ENCODE measurements at regions not wholly inside any gene's neighbourhood (a gene's known extent, or its start where the extent isn't known, plus 50 kb on each side); places are given as distances from the start of the nearest gene placed in this dataset.

DNA sequence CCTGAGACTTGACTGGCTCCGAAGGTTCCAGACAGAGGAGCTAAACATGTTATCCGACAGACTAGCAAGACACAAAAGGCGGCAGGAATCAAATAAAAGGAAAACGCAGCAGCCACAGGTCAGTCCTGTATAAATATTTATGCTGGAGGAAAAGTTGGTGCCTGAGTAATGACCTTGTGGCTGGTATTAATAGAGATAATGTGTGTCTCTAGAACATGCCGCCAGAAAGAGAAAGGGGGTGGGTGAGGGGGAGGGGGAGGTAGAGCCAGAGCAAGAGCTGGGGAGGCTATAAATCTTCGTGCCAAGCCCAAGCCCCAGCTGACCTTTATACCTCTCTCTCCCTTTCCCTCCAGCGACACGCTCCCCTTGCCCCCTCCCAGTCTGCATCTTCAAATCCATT is 590.4 kb downstream of the MED13L start:
- 59 to 65% methylated on average over 8 of the region's 8 CpGs for WGBS, 2 donors
- TF ChIP-seq, protein P1, sequence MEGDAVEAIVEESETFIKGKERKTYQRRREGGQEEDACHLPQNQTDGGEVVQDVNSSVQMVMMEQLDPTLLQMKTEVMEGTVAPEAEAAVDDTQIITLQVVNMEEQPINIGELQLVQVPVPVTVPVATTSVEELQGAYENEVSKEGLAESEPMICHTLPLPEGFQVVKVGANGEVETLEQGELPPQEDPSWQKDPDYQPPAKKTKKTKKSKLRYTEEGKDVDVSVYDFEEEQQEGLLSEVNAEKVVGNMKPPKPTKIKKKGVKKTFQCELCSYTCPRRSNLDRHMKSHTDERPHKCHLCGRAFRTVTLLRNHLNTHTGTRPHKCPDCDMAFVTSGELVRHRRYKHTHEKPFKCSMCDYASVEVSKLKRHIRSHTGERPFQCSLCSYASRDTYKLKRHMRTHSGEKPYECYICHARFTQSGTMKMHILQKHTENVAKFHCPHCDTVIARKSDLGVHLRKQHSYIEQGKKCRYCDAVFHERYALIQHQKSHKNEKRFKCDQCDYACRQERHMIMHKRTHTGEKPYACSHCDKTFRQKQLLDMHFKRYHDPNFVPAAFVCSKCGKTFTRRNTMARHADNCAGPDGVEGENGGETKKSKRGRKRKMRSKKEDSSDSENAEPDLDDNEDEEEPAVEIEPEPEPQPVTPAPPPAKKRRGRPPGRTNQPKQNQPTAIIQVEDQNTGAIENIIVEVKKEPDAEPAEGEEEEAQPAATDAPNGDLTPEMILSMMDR (IDR thresholded peaks at IDR 0.05) = no peak
- no peak for TF ChIP-seq POLR2A (IDR thresholded peaks at IDR 0.05)
- no peak for DNase-seq (ENCODE audit: low spot score in 2 of 2)
- intact Hi-C loops (cut with DNase I; ENCODE audit: low total_unique reads) = no loop called here
- no peak overlapping the region for H3K4me3 ChIP-seq (ENCODE audit: low read depth, poor library complexity, severe bottlenecking)

DNA sequence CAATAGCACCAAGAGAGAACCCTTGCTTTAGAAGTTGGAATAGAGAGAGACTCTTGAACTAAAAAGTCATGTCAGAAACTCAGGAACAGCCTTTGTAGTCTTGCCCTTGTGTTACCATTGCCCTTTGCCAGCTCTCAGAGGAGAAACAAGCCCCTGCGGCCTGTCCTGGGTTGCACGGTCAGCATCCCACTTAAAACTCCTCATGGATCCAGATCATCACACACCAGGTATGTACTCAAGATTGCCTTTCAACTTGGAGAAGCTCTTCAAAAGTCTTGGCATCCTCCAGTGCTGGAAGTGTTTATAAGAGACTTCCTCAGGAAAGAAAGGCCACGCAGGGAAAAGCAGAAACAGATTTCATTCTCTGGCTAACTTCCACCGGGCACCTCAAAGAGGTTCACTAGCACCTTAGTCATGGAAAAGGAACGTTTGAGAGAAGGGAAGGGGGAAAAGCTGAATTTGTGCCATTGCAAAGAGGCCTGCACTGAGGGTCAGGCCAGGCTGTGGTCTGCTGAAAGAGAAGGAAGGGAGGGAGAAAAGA is 594.2 kb downstream of the MED13L start:
- DNase-seq (ENCODE audit: low spot score in 2 of 2) = no peak
- WGBS, 2 donors = 61 to 65% methylated on average over 5 of the region's 5 CpGs
- intact Hi-C loops (cut with DNase I; ENCODE audit: low total_unique reads) = no loop called here
- no peak for TF ChIP-seq POLR2A (IDR thresholded peaks at IDR 0.05)
- TF ChIP-seq, protein P1 (IDR thresholded peaks at IDR 0.05) = no peak
- no peak overlapping the region for H3K4me3 ChIP-seq (ENCODE audit: low read depth, poor library complexity, severe bottlenecking)

DNA sequence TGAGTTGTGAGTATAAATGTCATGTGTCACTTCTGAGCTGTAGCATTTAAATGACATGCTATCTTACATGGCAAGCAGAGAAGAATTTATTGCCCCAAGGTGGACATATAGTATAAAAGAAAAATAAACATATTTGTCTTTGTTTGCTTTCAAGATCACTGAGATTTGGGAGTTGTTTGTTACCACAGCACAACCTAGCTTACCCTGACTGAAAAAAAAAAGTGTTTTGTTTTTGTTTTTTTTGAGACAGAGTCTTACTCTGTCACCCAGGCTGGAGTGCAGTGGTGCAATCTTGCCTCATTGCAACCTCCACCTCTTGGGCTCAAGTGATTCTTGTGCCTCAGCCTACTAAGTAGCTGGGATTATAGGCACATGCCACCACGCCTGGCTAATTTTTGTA is 596.5 kb downstream of the MED13L start:
- H3K4me3 ChIP-seq (ENCODE audit: low read depth, poor library complexity, severe bottlenecking) = no peak overlapping the region
- intact Hi-C loops (cut with DNase I; ENCODE audit: low total_unique reads) = no loop called here
- TF ChIP-seq, protein P1 (IDR thresholded peaks at IDR 0.05) = no peak
- TF ChIP-seq POLR2A (IDR thresholded peaks at IDR 0.05) = no peak
- 90 to 95% methylated on average over 1 of the region's 1 CpG for WGBS, 2 donors
- no peak for DNase-seq (ENCODE audit: low spot score in 2 of 2)

DNA sequence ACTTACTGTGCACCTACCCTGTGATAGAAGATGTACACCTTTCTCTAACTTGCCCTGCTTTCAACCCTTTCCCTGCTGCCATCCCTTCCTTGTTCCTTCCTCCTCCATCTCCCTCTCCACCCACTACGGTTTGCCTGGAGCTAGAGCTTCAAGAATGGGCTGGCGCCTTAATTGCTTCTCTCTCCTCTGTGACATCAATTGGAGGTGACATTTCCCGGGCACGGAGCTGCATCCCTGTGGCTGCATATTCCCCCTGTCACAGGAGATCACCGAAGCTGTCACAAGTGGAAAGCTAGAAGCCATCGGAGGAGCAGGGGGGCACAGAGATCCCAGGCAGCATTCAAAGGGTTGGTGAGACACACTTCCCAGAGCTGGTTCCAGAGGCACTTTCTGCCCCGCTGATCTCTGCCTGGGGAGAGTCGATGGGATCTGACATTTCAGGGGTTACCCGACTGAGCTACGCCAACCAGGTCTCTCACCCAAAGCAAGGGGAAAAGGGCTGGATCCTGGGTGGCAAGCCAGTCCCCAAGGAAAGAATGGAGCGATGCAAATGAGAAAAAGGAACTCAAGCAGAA is 604.9 kb downstream of the MED13L start:
- intact Hi-C loops (cut with DNase I; ENCODE audit: low total_unique reads) = no loop called here
- no peak overlapping the region for H3K4me3 ChIP-seq (ENCODE audit: low read depth, poor library complexity, severe bottlenecking)
- DNase-seq (ENCODE audit: low spot score in 2 of 2) = no peak
- WGBS, 2 donors = 86 to 87% methylated on average over 11 of the region's 11 CpGs
- TF ChIP-seq, protein P1 (IDR thresholded peaks at IDR 0.05) = no peak
- TF ChIP-seq POLR2A (IDR thresholded peaks at IDR 0.05) = no peak

DNA sequence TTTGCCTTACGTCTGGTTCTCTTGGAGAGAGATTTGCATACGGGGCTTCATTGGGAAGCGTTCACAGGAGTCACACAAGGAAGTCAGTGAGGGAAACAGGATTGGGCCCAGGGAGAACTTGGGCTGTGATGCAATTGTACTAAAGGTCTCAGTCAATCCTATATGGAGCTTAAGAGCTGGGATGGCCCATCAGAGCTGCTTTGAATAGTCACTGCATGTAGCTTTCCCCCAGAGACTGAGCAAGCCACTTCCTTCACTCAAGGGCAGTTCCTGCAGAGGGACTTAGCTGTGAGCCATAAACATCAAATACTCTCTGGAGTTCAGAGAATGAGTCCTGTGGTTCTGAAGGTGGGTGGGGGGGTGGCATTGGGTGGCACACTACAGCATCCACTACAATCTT is 605.4 kb downstream of the MED13L start:
- H3K4me3 ChIP-seq (ENCODE audit: low read depth, poor library complexity, severe bottlenecking) = no peak overlapping the region
- DNase-seq (ENCODE audit: low spot score in 2 of 2) = no peak
- no peak for TF ChIP-seq POLR2A (IDR thresholded peaks at IDR 0.05)
- TF ChIP-seq, protein P1 (IDR thresholded peaks at IDR 0.05) = no peak
- 75 to 80% methylated on average over 3 of the region's 3 CpGs for WGBS, 2 donors
- intact Hi-C loops (cut with DNase I; ENCODE audit: low total_unique reads) = no loop called here

DNA sequence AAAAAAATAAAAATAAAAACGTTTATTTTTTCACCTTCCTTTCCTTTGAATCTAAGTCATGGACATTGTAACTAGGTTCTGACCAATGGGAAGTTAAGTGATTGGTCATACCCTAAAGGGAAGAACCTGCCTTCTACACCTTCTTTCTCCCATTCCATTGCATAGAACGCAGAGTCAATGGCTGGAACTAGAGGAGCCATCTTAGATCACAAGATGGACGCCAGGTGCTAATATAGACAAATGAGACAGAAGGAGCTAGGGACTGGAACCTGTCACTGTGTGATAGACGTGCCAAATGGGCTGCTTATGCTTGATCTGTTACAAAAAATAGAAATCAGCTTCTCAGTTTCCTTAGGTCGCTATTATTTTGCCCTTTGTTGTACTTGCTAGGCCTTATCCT is 606.6 kb downstream of the MED13L start:
- 79 to 86% methylated on average over 5 of the region's 5 CpGs for WGBS, 2 donors
- intact Hi-C loops (cut with DNase I; ENCODE audit: low total_unique reads) = no loop called here
- H3K4me3 ChIP-seq (ENCODE audit: low read depth, poor library complexity, severe bottlenecking) = no peak overlapping the region
- TF ChIP-seq, protein P1 (IDR thresholded peaks at IDR 0.05) = no peak
- TF ChIP-seq POLR2A (IDR thresholded peaks at IDR 0.05) = no peak
- no peak for DNase-seq (ENCODE audit: low spot score in 2 of 2)

All from lower leg skin (tissue), 4 donors.